ENCODE measurements at regions not wholly inside any gene's neighbourhood (a gene's known extent, or its start where the extent isn't known, plus 50 kb on each side); places are given as distances from the start of the nearest gene placed in this dataset.

DNA sequence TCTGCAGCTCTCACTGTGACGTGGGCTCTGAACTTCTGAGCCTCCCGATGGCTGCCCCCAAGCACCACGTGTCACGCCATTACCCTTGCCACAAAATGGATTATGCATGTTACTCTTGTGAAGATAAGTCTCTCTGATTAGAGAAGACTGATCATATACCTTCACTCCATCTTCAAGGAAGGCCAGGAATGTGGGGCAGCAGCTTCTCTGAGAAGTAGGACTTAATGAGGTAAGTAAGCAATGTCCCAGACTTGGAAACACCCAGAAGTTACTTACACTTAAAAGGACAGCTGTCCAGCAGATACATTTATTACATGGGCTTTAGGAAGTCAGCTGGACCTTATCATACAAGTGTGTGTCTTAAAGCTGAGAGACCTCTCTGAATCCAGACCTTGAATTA is 155.0 kb downstream of the FGF1 start:
- POLR2A ChIA-PET: interaction anchor here in 1 of 2 donors (0.8 kb wide), 1 partner anchor 19 kb away, joined by 3 read pairs; no protein-coding TSS in a partner anchor
- no peak overlapping the region for H3K27ac Mint-ChIP-seq

DNA sequence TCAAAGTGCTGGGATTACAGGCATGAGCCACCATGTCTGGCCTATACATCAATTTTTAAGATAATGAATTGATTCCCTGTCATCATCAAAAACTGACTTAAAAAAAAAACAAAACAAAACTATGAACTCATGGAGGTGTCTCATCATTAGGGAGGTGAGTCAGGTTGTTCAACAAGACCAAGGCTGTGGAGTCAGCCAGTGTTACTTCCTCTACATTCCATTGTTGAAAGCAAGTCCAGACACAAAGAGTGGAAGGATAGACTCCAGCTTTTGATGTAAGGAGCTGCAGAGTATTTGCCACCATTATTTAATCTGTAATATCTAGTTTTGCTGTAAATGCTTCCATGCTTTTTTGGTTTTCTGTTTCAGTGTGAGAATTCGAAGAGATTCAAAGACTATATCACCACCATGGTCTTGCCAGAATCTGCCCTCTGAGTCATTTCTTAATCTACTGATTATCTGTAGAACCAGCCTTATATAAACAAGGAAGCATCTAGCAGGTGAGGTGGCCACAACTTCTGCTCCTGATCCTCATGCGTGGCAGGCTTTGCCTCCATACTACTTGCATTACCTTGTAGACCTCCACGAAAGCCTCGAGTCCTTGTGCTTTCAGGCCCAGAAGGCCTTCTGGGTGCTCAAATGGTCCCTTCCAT is 156.1 kb downstream of the FGF1 start:
- no peaks in the 10 kb centered on the region for H3K27me3 ChIP-seq (replicated peaks in 1 of 2; ENCODE audit: control insufficient read depth in 2 of 2, extremely low read depth in 1 of 2, insufficient read depth in 2 of 2, low read length in 1 of 2)
- H3K4me3 ChIP-seq (ENCODE audit: control insufficient read depth in 1 of 2, extremely low read depth in 1 of 2, low read length in 1 of 2): no peak overlapping the region
- no peak for DNase-seq
- no peak overlapping the region for H3K27ac Mint-ChIP-seq
- H3K9me3 Mint-ChIP-seq: peaks cover 3 to 6% (median 6%) of the 10 kb centered on the region in 3 donors
- H3K4me1 ChIP-seq (ENCODE audit: control insufficient read depth in 1 of 2, extremely low read depth in 1 of 2, insufficient read depth in 2 of 2, low read length in 2 of 2): no peaks in the 10 kb centered on the region
- no peak overlapping the region for H3K4me3 Mint-ChIP-seq
- no peaks in the 10 kb centered on the region for H3K9me3 ChIP-seq
- ChIA-PET POLR2A (interaction anchor here in 1 of 2 donors (0.7 kb wide), 1 partner anchor 86 kb away, joined by 3 read pairs; no protein-coding TSS in a partner anchor), CTCF (interaction anchor here in 1 of 2 donors (0.7 kb wide), 1 partner anchor 205 kb away, joined by 3 read pairs; the partner anchor contains the start of gene SPRY4)
- H3K4me1 Mint-ChIP-seq: peaks cover 2 to 9% (median 2%) of the 10 kb centered on the region in 3 donors
- H3K27ac ChIP-seq (ENCODE audit: low read length): no peak overlapping the region
- H3K27me3 Mint-ChIP-seq: peaks cover 0 to 7% of the 10 kb centered on the region in 2 donors
- WGBS (ENCODE audit: insufficient coverage): 93% methylated on average over 3 of the region's 4 CpGs
- ATAC-seq (replicated peaks in 1 of 4): no peak
- H3K36me3 ChIP-seq (ENCODE audit: control insufficient read depth in 2 of 2, extremely low read depth in 1 of 2, insufficient read depth in 1 of 2, low read length in 1 of 2): no peaks in the 10 kb centered on the region
- no peaks in the 10 kb centered on the region for H3K36me3 Mint-ChIP-seq

More for the DNA sequence above, 155.0 kb downstream of the FGF1 start:
- Histone ChIP-seq H3K9me3 (no peaks in the 10 kb centered on the region), H3K36me3 (ENCODE audit: control insufficient read depth in 2 of 2, extremely low read depth in 1 of 2, insufficient read depth in 1 of 2, low read length in 1 of 2) (no peaks in the 10 kb centered on the region), H3K4me3 (ENCODE audit: control insufficient read depth in 1 of 2, extremely low read depth in 1 of 2, low read length in 1 of 2) (no peak overlapping the region), H3K27me3 (replicated peaks in 1 of 2; ENCODE audit: control insufficient read depth in 2 of 2, extremely low read depth in 1 of 2, insufficient read depth in 2 of 2, low read length in 1 of 2) (no peaks in the 10 kb centered on the region), H3K4me1 (ENCODE audit: control insufficient read depth in 1 of 2, extremely low read depth in 1 of 2, insufficient read depth in 2 of 2, low read length in 2 of 2) (no peaks in the 10 kb centered on the region), H3K27ac (ENCODE audit: low read length) (no peak overlapping the region)
- no CpG with 5 or more reads among the region's 4 CpGs for WGBS (ENCODE audit: insufficient coverage)
- Mint-ChIP-seq H3K27me3 (peaks cover 0 to 4% of the 10 kb centered on the region in 2 donors), H3K36me3 (no peaks in the 10 kb centered on the region), H3K4me1 (peaks cover 2 to 9% (median 2%) of the 10 kb centered on the region in 3 donors), H3K4me3 (no peak overlapping the region), H3K9me3 (peaks cover 3 to 13% (median 9%) of the 10 kb centered on the region in 3 donors)
- ATAC-seq (replicated peaks in 1 of 4) (no peak), DNase-seq (no peak)
- CTCF ChIA-PET: no interaction called here

DNA sequence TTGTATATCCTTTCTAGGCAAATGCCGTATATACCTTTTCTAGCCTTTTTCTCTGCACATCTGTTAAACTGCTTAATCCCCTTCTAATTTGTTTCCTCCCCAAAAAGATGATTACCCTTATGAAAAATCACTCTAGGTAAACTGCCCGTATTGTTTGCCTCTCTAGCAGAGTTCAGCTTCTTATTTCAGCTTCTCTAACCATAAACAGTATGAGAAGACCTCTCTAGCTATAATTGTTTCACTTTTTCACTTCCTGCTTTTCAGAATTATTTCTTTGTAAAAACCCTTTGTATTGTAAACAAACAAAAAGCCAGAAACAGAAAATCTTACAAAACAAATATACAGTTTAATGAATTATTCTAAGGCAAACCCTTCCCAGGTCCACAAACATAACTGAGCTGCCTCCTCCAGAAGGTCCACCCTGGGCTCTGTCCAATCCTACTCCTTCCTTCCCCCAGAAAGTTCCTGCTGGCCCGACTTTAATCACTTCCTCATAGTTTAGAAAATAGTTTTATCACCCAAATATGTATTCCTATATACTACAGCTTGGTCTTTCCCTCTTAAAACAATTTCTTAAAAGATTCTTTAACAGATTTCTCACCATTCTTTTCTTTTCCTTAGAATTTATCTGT is 158.1 kb downstream of the FGF1 start:
- H3K4me3 Mint-ChIP-seq: no peak overlapping the region
- Histone ChIP-seq H3K9me3 (no peaks in the 10 kb centered on the region), H3K4me1 (ENCODE audit: control insufficient read depth in 1 of 2, extremely low read depth in 1 of 2, insufficient read depth in 2 of 2, low read length in 2 of 2) (no peaks in the 10 kb centered on the region), H3K36me3 (ENCODE audit: control insufficient read depth in 2 of 2, extremely low read depth in 1 of 2, insufficient read depth in 1 of 2, low read length in 1 of 2) (no peaks in the 10 kb centered on the region), H3K4me3 (ENCODE audit: control insufficient read depth in 1 of 2, extremely low read depth in 1 of 2, low read length in 1 of 2) (no peak overlapping the region), H3K27ac (ENCODE audit: low read length) (no peak overlapping the region), H3K27me3 (replicated peaks in 1 of 2; ENCODE audit: control insufficient read depth in 2 of 2, extremely low read depth in 1 of 2, insufficient read depth in 2 of 2, low read length in 1 of 2) (no peaks in the 10 kb centered on the region)
- DNase-seq (no peak), ATAC-seq (replicated peaks in 1 of 4) (no peak)
- POLR2A ChIA-PET: interaction anchor here (0.5 to 0.7 kb wide), 3 partner anchors 62 to 1527 kb away, joined by 3 to 7 read pairs (median 7); no protein-coding TSS in a partner anchor
- no peak overlapping the region for H3K27ac Mint-ChIP-seq
- H3K4me1 Mint-ChIP-seq: peaks cover 2 to 9% (median 2%) of the 10 kb centered on the region in 3 donors
- CTCF ChIA-PET: no interaction called here
- no peaks in the 10 kb centered on the region for H3K36me3 Mint-ChIP-seq
- WGBS (ENCODE audit: insufficient coverage): 49% methylated on average over 3 of the region's 3 CpGs
- peaks cover 3 to 6% of the 10 kb centered on the region in 2 donors for H3K27me3 Mint-ChIP-seq
- H3K9me3 Mint-ChIP-seq: no peaks in the 10 kb centered on the region

DNA sequence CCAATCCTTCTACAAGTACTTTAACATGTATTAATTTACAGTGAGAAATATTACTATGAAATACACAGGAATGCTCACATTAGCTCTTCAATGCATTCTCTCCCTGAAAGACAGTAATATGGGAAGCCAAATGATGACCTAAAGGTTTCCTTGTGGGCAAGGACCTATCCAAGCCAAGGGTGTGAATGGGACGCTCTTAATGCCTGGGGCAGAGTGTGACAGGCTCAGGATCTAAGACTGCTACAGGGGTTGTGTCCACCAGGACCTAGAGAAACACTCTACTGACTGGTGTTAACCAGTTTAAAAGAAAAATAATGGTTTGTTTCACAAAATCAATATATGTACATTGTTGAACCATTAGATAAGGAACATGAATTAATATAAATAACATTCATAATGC is 158.7 kb downstream of the FGF1 start:
- ChIA-PET CTCF (no interaction called here), POLR2A (interaction anchor here in 1 of 2 donors (0.5 kb wide), 1 partner anchor 259 kb away, joined by 7 read pairs; no protein-coding TSS in a partner anchor)
- Histone ChIP-seq H3K27me3 (replicated peaks in 1 of 2; ENCODE audit: control insufficient read depth in 2 of 2, extremely low read depth in 1 of 2, insufficient read depth in 2 of 2, low read length in 1 of 2) (no peaks in the 10 kb centered on the region), H3K9me3 (no peaks in the 10 kb centered on the region), H3K4me1 (ENCODE audit: control insufficient read depth in 1 of 2, extremely low read depth in 1 of 2, insufficient read depth in 2 of 2, low read length in 2 of 2) (no peaks in the 10 kb centered on the region), H3K27ac (ENCODE audit: low read length) (no peak overlapping the region), H3K36me3 (ENCODE audit: control insufficient read depth in 2 of 2, extremely low read depth in 1 of 2, insufficient read depth in 1 of 2, low read length in 1 of 2) (no peaks in the 10 kb centered on the region), H3K4me3 (ENCODE audit: control insufficient read depth in 1 of 2, extremely low read depth in 1 of 2, low read length in 1 of 2) (no peak overlapping the region)
- DNase-seq (no peak), ATAC-seq (replicated peaks in 1 of 4) (no peak)
- no peak overlapping the region for H3K27ac Mint-ChIP-seq
- peaks cover 3 to 5% of the 10 kb centered on the region in 2 donors for H3K27me3 Mint-ChIP-seq
- H3K36me3 Mint-ChIP-seq: no peaks in the 10 kb centered on the region
- no peak overlapping the region for H3K4me3 Mint-ChIP-seq
- no peaks in the 10 kb centered on the region for H3K9me3 Mint-ChIP-seq
- peaks cover 2 to 9% (median 2%) of the 10 kb centered on the region in 3 donors for H3K4me1 Mint-ChIP-seq
- 100% methylated on average over 1 of the region's 1 CpG for WGBS (ENCODE audit: insufficient coverage)

DNA sequence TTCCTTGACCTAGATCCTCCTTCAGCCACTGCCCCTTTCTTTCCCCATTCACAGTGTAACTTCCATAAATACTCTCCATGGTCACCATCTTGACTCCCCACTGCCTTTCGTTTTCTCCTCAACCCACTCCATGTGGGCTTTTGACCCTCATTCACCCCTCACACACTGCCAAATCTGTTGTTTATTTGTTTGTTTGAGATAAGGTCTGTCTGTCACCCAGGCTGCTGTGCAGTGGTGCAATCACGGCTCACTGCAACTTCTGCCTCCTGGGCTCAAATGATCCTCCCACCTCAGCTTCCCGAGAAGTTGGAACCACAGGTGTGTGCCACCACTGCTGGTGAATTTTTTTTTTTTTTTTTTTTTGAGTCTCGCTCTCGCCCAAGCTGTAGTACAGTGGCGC is 162.9 kb downstream of the FGF1 start:
- H3K36me3 Mint-ChIP-seq: no peaks in the 10 kb centered on the region
- H3K36me3 ChIP-seq (ENCODE audit: control insufficient read depth in 2 of 2, extremely low read depth in 1 of 2, insufficient read depth in 1 of 2, low read length in 1 of 2): no peaks in the 10 kb centered on the region
- CTCF ChIA-PET: no interaction called here
- no peak overlapping the region for H3K4me3 Mint-ChIP-seq
- H3K27ac ChIP-seq (ENCODE audit: low read length): no peak overlapping the region
- H3K4me3 ChIP-seq (ENCODE audit: control insufficient read depth in 1 of 2, extremely low read depth in 1 of 2, low read length in 1 of 2): no peak overlapping the region
- POLR2A ChIA-PET: no interaction called here
- no CpG with 5 or more reads among the region's 6 CpGs for WGBS (ENCODE audit: insufficient coverage)
- H3K27me3 ChIP-seq (replicated peaks in 1 of 2; ENCODE audit: control insufficient read depth in 2 of 2, extremely low read depth in 1 of 2, insufficient read depth in 2 of 2, low read length in 1 of 2): no peaks in the 10 kb centered on the region
- H3K4me1 Mint-ChIP-seq: peaks cover under 1 to 8% (median 2%) of the 10 kb centered on the region in 3 donors
- DNase-seq: no peak
- H3K9me3 Mint-ChIP-seq: no peaks in the 10 kb centered on the region
- H3K27me3 Mint-ChIP-seq: peaks cover 3 to 5% of the 10 kb centered on the region in 2 donors
- H3K9me3 ChIP-seq: no peaks in the 10 kb centered on the region
- peak overlapping the region in 1 of 2 donors; percentile 61 for H3K27ac Mint-ChIP-seq
- ATAC-seq (replicated peaks in 1 of 4): no peak
- H3K4me1 ChIP-seq (ENCODE audit: control insufficient read depth in 1 of 2, extremely low read depth in 1 of 2, insufficient read depth in 2 of 2, low read length in 2 of 2): no peaks in the 10 kb centered on the region

DNA sequence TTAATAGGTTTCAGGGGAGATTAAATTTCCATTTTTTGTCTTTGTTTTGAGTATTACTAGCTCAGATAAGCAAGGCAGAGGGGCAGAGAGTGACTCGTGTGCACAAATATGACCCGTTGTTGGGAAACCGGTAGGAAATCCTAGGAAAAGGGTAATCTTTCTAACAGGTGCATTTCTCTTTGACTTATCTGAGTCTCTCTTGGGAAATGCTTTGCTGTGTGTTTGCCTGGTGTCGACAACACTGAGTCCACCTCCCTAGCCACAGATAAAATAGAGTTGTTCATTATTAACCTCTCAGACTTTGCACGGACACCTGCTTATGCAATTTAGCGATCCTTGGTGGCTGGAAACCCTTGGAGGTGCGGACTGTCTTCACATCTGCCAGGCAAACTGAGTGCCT is 164.2 kb downstream of the FGF1 start:
- WGBS (ENCODE audit: insufficient coverage): 60% methylated on average over 1 of the region's 7 CpGs
- Histone ChIP-seq H3K36me3 (ENCODE audit: control insufficient read depth in 2 of 2, extremely low read depth in 1 of 2, insufficient read depth in 1 of 2, low read length in 1 of 2) (no peaks in the 10 kb centered on the region), H3K4me1 (ENCODE audit: control insufficient read depth in 1 of 2, extremely low read depth in 1 of 2, insufficient read depth in 2 of 2, low read length in 2 of 2) (no peaks in the 10 kb centered on the region), H3K9me3 (no peaks in the 10 kb centered on the region), H3K4me3 (ENCODE audit: control insufficient read depth in 1 of 2, extremely low read depth in 1 of 2, low read length in 1 of 2) (no peak overlapping the region), H3K27ac (ENCODE audit: low read length) (no peak overlapping the region), H3K27me3 (replicated peaks in 1 of 2; ENCODE audit: control insufficient read depth in 2 of 2, extremely low read depth in 1 of 2, insufficient read depth in 2 of 2, low read length in 1 of 2) (no peaks in the 10 kb centered on the region)
- DNase-seq (no peak), ATAC-seq (replicated peaks in 1 of 4) (no peak)
- Mint-ChIP-seq H3K9me3 (peaks cover 5% of the 10 kb centered on the region in 3 donors), H3K27ac (no peak overlapping the region), H3K4me1 (no peaks in the 10 kb centered on the region), H3K4me3 (no peak overlapping the region), H3K36me3 (peaks cover 2% of the 10 kb centered on the region), H3K27me3 (peaks cover 3 to 5% of the 10 kb centered on the region in 2 donors)
- POLR2A ChIA-PET: no interaction called here
- CTCF ChIA-PET: no interaction called here

Data from T-cell (primary cell).